Naive thymus-derived CD4-positive, alpha-beta T cell (primary cell): ENCODE measurements at regions not wholly inside any gene's neighbourhood (a gene's known extent, or its start where the extent isn't known, plus 50 kb on each side); places are given as distances from the start of the nearest gene placed in this dataset.

Experiments used
- ATAC-seq: fragments of 150-1000 bp; cut with Tn5 transposase; 2 replicates; pipeline ENCODE4 v1.10.0; 2021; ENCODE audit warnings: mild to moderate bottlenecking, moderate library complexity
- CTCF ChIA-PET: fragments of 350-600 bp; sonication (Branson Sonifier 250); formaldehyde crosslinking; loops from one replicate; lab custom pipeline; 2021; ENCODE audit warnings: antibody characterized with exemption; lab: Charles Lee
- POLR2A ChIA-PET: fragments of 350-600 bp; sonication (Branson Sonifier 250); formaldehyde crosslinking; loops from one replicate; lab custom pipeline; 2021; ENCODE audit warnings: antibody characterized with exemption, inconsistent platforms; lab: Charles Lee
- DNase-seq, 9 donors: peaks; one replicate each; pipeline versions ENCODE4 v3.0.0 to v3.0.0-alpha.2; 2020 to 2022; ENCODE audit warnings: mixed read lengths in 1 of 9
- H3K27ac ChIP-seq: one replicate; pipeline ENCODE4 v1.7.0; 2013; ENCODE audit warnings: mild to moderate bottlenecking, low read depth, low read length, moderate library complexity
- H3K27me3 ChIP-seq, 2 donors: one replicate each; pipeline ENCODE4 v1.7.0; 2013; ENCODE audit warnings: low read length in 2 of 2, mild to moderate bottlenecking in 2 of 2, moderate library complexity in 2 of 2; ENCODE audit not compliant: control insufficient read depth in 2 of 2, insufficient read depth in 2 of 2
- H3K36me3 ChIP-seq, 3 experiments: 1 replicate in 2 of 3; 2 replicates in 1 of 3; pipeline ENCODE4 v1.7.0; 2013; ENCODE audit warnings: low read length in 3 of 3, mild to moderate bottlenecking in 3 of 3, moderate library complexity in 1 of 3; ENCODE audit not compliant: insufficient read depth in 3 of 3, control insufficient read depth in 2 of 3
- H3K4me1 ChIP-seq, 2 donors: one replicate each; pipeline ENCODE4 v1.7.0; 2013; ENCODE audit warnings: low read length in 2 of 2, mild to moderate bottlenecking in 2 of 2, moderate library complexity in 1 of 2; ENCODE audit not compliant: control insufficient read depth in 2 of 2, insufficient read depth in 2 of 2
- H3K4me3 ChIP-seq: 2 replicates; pipeline ENCODE4 v1.7.0; 2013; ENCODE audit warnings: mild to moderate bottlenecking, low read length
- H3K9me3 ChIP-seq, 3 experiments: 1 replicate in 2 of 3; 2 replicates in 1 of 3; pipeline ENCODE4 v1.7.0; 2013; ENCODE audit warnings: low read length in 3 of 3; ENCODE audit not compliant: control insufficient read depth in 2 of 3
- H3K27ac Mint-ChIP-seq, 9 donors: one replicate each; pipeline ENCODE4 v1.8.0; 2020 to 2022; ENCODE audit warnings: mixed read lengths in 9 of 9, mild to moderate bottlenecking in 8 of 9, moderate library complexity in 5 of 9, inconsistent platforms in 2 of 9
- H3K27me3 Mint-ChIP-seq, 5 donors: one replicate each; pipeline ENCODE4 v1.8.0; 2021 to 2022; ENCODE audit warnings: mixed read lengths in 5 of 5, mild to moderate bottlenecking in 1 of 5
- H3K36me3 Mint-ChIP-seq, 5 donors: one replicate each; pipeline ENCODE4 v1.8.0; 2020 to 2022; ENCODE audit warnings: mixed read lengths in 5 of 5, mild to moderate bottlenecking in 3 of 5, inconsistent platforms in 1 of 5
- H3K4me1 Mint-ChIP-seq, 7 donors: one replicate each; pipeline ENCODE4 v1.8.0; 2020 to 2022; ENCODE audit warnings: mixed read lengths in 7 of 7, mild to moderate bottlenecking in 3 of 7, inconsistent platforms in 1 of 7
- H3K4me3 Mint-ChIP-seq, 10 donors: one replicate each; pipeline ENCODE4 v1.8.0; 2020 to 2022; ENCODE audit warnings: mild to moderate bottlenecking in 10 of 10, mixed read lengths in 10 of 10, moderate library complexity in 6 of 10, inconsistent platforms in 2 of 10
- H3K9me3 Mint-ChIP-seq, 11 donors: one replicate each; pipeline ENCODE4 v1.8.0; 2020 to 2022; ENCODE audit warnings: mixed read lengths in 11 of 11, mild to moderate bottlenecking in 4 of 11, inconsistent platforms in 1 of 11, moderate library complexity in 1 of 11
- intact Hi-C, 2 donors: fragments of 100-400 bp; cut with micrococcal nuclease; formaldehyde crosslinking; loops; one replicate each; pipeline ENCODE4 v1.15.1; 2023

GRCh38 chr5:3118340-3118739 lies 366.9 kb upstream of the IRX2 start:
- H3K4me1 Mint-ChIP-seq, result peaks cover 0 to 5% (median 0%) of the 10 kb centered on the region in 7 donors
- Histone ChIP-seq H3K36me3 (no peaks in the 10 kb centered on the region), H3K9me3 (no peaks in the 10 kb centered on the region), H3K4me1 (no peaks in the 10 kb centered on the region), H3K4me3 (no peak overlapping the region), H3K27me3 (peaks cover 0 to 4% of the 10 kb centered on the region in 2 donors), H3K27ac (no peak overlapping the region)
- no peak overlapping the region for H3K27ac Mint-ChIP-seq
- H3K27me3 Mint-ChIP-seq, result peaks cover 35 to 81% (median 56%) of the 10 kb centered on the region in 5 donors
- H3K9me3 Mint-ChIP-seq, result peaks cover 0 to 18% (median 3%) of the 10 kb centered on the region in 11 donors
- ChIA-PET POLR2A (no interaction called here), CTCF (no interaction called here)
- H3K36me3 Mint-ChIP-seq, result peaks cover 0 to 4% (median 0%) of the 10 kb centered on the region in 5 donors
- intact Hi-C loops, result no loop called here
- no peak overlapping the region for H3K4me3 Mint-ChIP-seq
- DNase-seq (no peak), ATAC-seq (no peak)

- intact Hi-C loops, result no loop called here
- ChIA-PET POLR2A (no interaction called here), CTCF (no interaction called here)
- ATAC-seq (no peak), DNase-seq (no peak)
- Histone ChIP-seq H3K4me1 (no peaks in the 10 kb centered on the region), H3K9me3 (no peaks in the 10 kb centered on the region), H3K4me3 (no peak overlapping the region), H3K27ac (no peak overlapping the region), H3K27me3 (peaks cover 0 to 4% of the 10 kb centered on the region in 2 donors), H3K36me3 (no peaks in the 10 kb centered on the region)
- H3K27ac Mint-ChIP-seq, result no peak overlapping the region
- H3K27me3 Mint-ChIP-seq, result peaks cover 27 to 67% (median 53%) of the 10 kb centered on the region in 5 donors
- peaks cover 0 to 5% (median 0%) of the 10 kb centered on the region in 7 donors for H3K4me1 Mint-ChIP-seq
- peaks cover 0 to 18% (median 3%) of the 10 kb centered on the region in 11 donors for H3K9me3 Mint-ChIP-seq
- H3K4me3 Mint-ChIP-seq, result no peak overlapping the region
- H3K36me3 Mint-ChIP-seq, result peaks cover 0 to 4% (median 0%) of the 10 kb centered on the region in 5 donors
These were observed 364.9 kb upstream of the IRX2 start for GRCh38 chr5:3116366-3116765.

DNA sequence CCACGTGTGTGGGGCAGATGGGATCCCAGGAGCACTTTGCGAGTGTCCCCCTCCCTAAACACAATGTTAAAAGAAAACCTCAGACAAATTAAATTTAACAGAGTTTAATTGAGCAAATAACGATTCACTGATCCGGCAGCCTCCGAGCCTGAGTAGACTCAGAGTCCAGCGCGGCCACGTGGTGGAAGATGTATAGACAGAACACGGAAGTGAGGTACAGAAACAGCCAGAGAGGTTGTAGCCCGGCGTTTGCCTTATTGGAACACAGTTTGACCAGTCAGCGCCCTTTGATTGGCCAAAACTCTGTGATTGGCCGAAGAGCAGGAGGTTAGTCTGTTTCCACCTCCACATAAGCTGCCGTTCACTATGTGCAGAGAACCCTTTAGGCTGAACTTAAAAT lies 363.0 kb upstream of the IRX2 start:
- ChIA-PET CTCF (no interaction called here), POLR2A (no interaction called here)
- intact Hi-C loops, result no loop called here
- no peak for DNase-seq
- Histone ChIP-seq H3K4me3 (no peak overlapping the region), H3K27ac (no peak overlapping the region), H3K4me1 (no peaks in the 10 kb centered on the region), H3K36me3 (no peaks in the 10 kb centered on the region), H3K27me3 (peaks cover 0 to 4% of the 10 kb centered on the region in 2 donors), H3K9me3 (no peaks in the 10 kb centered on the region)
- Mint-ChIP-seq H3K9me3 (peaks cover 0 to 18% (median 4%) of the 10 kb centered on the region in 11 donors), H3K4me3 (no peak overlapping the region), H3K27ac (no peak overlapping the region), H3K36me3 (peaks cover 0 to 4% (median 0%) of the 10 kb centered on the region in 5 donors), H3K4me1 (peaks cover 0 to 5% (median 0%) of the 10 kb centered on the region in 7 donors), H3K27me3 (peaks cover 25 to 57% (median 43%) of the 10 kb centered on the region in 5 donors)
- no peak for ATAC-seq

- intact Hi-C loops, result no loop called here
- H3K9me3 ChIP-seq, result no peaks in the 10 kb centered on the region
- ChIA-PET POLR2A (no interaction called here), CTCF (no interaction called here)
- ATAC-seq (no peak), DNase-seq (no peak)
- no peaks in the 10 kb centered on the region for H3K36me3 Mint-ChIP-seq
- no peaks in the 10 kb centered on the region for H3K4me1 Mint-ChIP-seq
- H3K4me3 ChIP-seq, result no peak overlapping the region
- no peaks in the 10 kb centered on the region for H3K27me3 ChIP-seq
- H3K36me3 ChIP-seq, result no peaks in the 10 kb centered on the region
- peaks cover 0 to 19% (median 3%) of the 10 kb centered on the region in 11 donors for H3K9me3 Mint-ChIP-seq
- H3K27ac ChIP-seq, result no peak overlapping the region
- H3K27me3 Mint-ChIP-seq, result peaks cover under 1 to 42% (median 20%) of the 10 kb centered on the region in 5 donors
- no peak overlapping the region for H3K4me3 Mint-ChIP-seq
- no peak overlapping the region for H3K27ac Mint-ChIP-seq
- no peaks in the 10 kb centered on the region for H3K4me1 ChIP-seq
These were observed 358.9 kb upstream of the IRX2 start for GRCh38 chr5:3110371-3110770.

GRCh38 chr5:3107156-3107611 lies 355.7 kb upstream of the IRX2 start:
- CTCF ChIA-PET, result no interaction called here
- Histone ChIP-seq H3K36me3 (no peaks in the 10 kb centered on the region), H3K9me3 (no peaks in the 10 kb centered on the region), H3K27me3 (no peaks in the 10 kb centered on the region), H3K4me1 (no peaks in the 10 kb centered on the region), H3K27ac (no peak overlapping the region), H3K4me3 (no peak overlapping the region)
- ATAC-seq (no peak), DNase-seq (no peak)
- peak overlapping the region in 1 of 9 donors; percentile 20 for H3K27ac Mint-ChIP-seq
- peaks cover 14 to 49% (median 40%) of the 10 kb centered on the region in 5 donors for H3K27me3 Mint-ChIP-seq
- no peak overlapping the region for H3K4me3 Mint-ChIP-seq
- no peaks in the 10 kb centered on the region for H3K36me3 Mint-ChIP-seq
- H3K4me1 Mint-ChIP-seq, result no peaks in the 10 kb centered on the region
- intact Hi-C loops, result no loop called here
- peaks cover 0 to 16% (median 4%) of the 10 kb centered on the region in 11 donors for H3K9me3 Mint-ChIP-seq
- POLR2A ChIA-PET, result no interaction called here

- Mint-ChIP-seq H3K4me3 (no peak overlapping the region), H3K36me3 (no peaks in the 10 kb centered on the region), H3K27me3 (peaks cover 14 to 53% (median 49%) of the 10 kb centered on the region in 5 donors), H3K9me3 (peaks cover 0 to 15% (median 4%) of the 10 kb centered on the region in 11 donors), H3K27ac (no peak overlapping the region), H3K4me1 (no peaks in the 10 kb centered on the region)
- Histone ChIP-seq H3K27me3 (no peaks in the 10 kb centered on the region), H3K4me3 (no peak overlapping the region), H3K27ac (no peak overlapping the region), H3K36me3 (no peaks in the 10 kb centered on the region), H3K4me1 (no peaks in the 10 kb centered on the region), H3K9me3 (no peaks in the 10 kb centered on the region)
- ChIA-PET POLR2A (no interaction called here), CTCF (no interaction called here)
- intact Hi-C loops, result no loop called here
- ATAC-seq, result no peak
- no peak for DNase-seq
These were observed 354.1 kb upstream of the IRX2 start for GRCh38 chr5:3105581-3105980.

GRCh38 chr5:3105172-3105571 lies 353.7 kb upstream of the IRX2 start:
- POLR2A ChIA-PET, result no interaction called here
- Mint-ChIP-seq H3K9me3 (peaks cover 0 to 12% (median 4%) of the 10 kb centered on the region in 11 donors), H3K27me3 (peaks cover 14 to 53% (median 51%) of the 10 kb centered on the region in 5 donors), H3K27ac (no peak overlapping the region), H3K36me3 (no peaks in the 10 kb centered on the region), H3K4me3 (no peak overlapping the region), H3K4me1 (no peaks in the 10 kb centered on the region)
- DNase-seq, result no peak
- Histone ChIP-seq H3K27me3 (no peaks in the 10 kb centered on the region), H3K4me1 (no peaks in the 10 kb centered on the region), H3K27ac (no peak overlapping the region), H3K36me3 (no peaks in the 10 kb centered on the region), H3K9me3 (no peaks in the 10 kb centered on the region), H3K4me3 (no peak overlapping the region)
- CTCF ChIA-PET, result no interaction called here
- intact Hi-C loops, result no loop called here
- ATAC-seq, result no peak
